DOHH2 (cell line): ENCODE measurements at regions not wholly inside any gene's neighbourhood (a gene's known extent, or its start where the extent isn't known, plus 50 kb on each side); places are given as distances from the start of the nearest gene placed in this dataset.

ENCODE experiments used
- H3F3A ChIP-seq: fragments of 200-600 bp; sonication (generic), shearing (Covaris generic); 2 replicates; pipeline ENCODE4 v1.6.0; 2016; ENCODE audit warnings: antibody characterized with exemption, mild to moderate bottlenecking; ENCODE audit not compliant: control insufficient read depth, insufficient read depth
- H3K27ac ChIP-seq: fragments of 200-600 bp; sonication (generic); 2 replicates; pipeline ENCODE4 v1.5.1; 2014; ENCODE audit warnings: low read depth, mild to moderate bottlenecking, low read length, moderate library complexity
- H3K27me3 ChIP-seq: fragments of 200-600 bp; sonication (generic); 2 replicates; pipeline ENCODE4 v1.6.1; 2014; ENCODE audit warnings: mild to moderate bottlenecking, low read length, mixed read lengths; ENCODE audit not compliant: control insufficient read depth
- H3K36me3 ChIP-seq: fragments of 200-600 bp; sonication (generic); 2 replicates; pipeline ENCODE4 v1.6.1; 2014; ENCODE audit warnings: mild to moderate bottlenecking, low read length, moderate library complexity, mixed read lengths; ENCODE audit not compliant: control insufficient read depth
- H3K4me1 ChIP-seq: fragments of 200-600 bp; sonication (generic); 2 replicates; pipeline ENCODE4 v1.6.1; 2014; ENCODE audit warnings: mild to moderate bottlenecking, low read length, mixed read lengths; ENCODE audit not compliant: control insufficient read depth
- H3K4me2 ChIP-seq: fragments of 200-600 bp; sonication (generic); 2 replicates; pipeline ENCODE4 v1.6.0; 2014; ENCODE audit warnings: mild to moderate bottlenecking, low read length, moderate library complexity
- H3K4me3 ChIP-seq: fragments of 200-600 bp; sonication (generic); 2 replicates; pipeline ENCODE4 v1.5.1; 2014; ENCODE audit warnings: mild to moderate bottlenecking, low read length, mixed read lengths
- H3K79me2 ChIP-seq: fragments of 200-600 bp; sonication (generic); 2 replicates; pipeline ENCODE4 v1.6.1; 2014; ENCODE audit warnings: mild to moderate bottlenecking, low read length, mixed read lengths; ENCODE audit not compliant: control insufficient read depth
- H3K9me2 ChIP-seq: fragments of 200-600 bp; sonication (generic); replicated peaks from 2 replicates; pipeline ENCODE4 v1.6.1; 2014; ENCODE audit warnings: mild to moderate bottlenecking, low read length, mixed read lengths; ENCODE audit not compliant: control insufficient read depth
- H3K9me3 ChIP-seq: fragments of 200-600 bp; sonication (generic); 2 replicates; pipeline ENCODE4 v1.6.1; 2014; ENCODE audit warnings: antibody characterized with exemption, low read length, mixed read lengths; ENCODE audit not compliant: control insufficient read depth, insufficient read depth
- H4K20me1 ChIP-seq: fragments of 200-600 bp; sonication (generic); 2 replicates; pipeline ENCODE4 v1.6.0; 2014; ENCODE audit warnings: low read depth, mild to moderate bottlenecking, antibody characterized with exemption, low read length, moderate library complexity; ENCODE audit not compliant: control insufficient read depth, insufficient read depth
- EZH2phosphoT487 ChIP-seq: fragments of 200-600 bp; sonication (generic); IDR thresholded peaks from 2 replicates; pipeline ENCODE4 v1.6.1; 2017; ENCODE audit warnings: borderline replicate concordance, mild to moderate bottlenecking, antibody characterized with exemption, low read length, moderate library complexity, mixed read lengths
- TF ChIP-seq, protein P1 (sequence below): fragments of 200-600 bp; sonication (generic); IDR thresholded peaks from one replicate; pipeline ENCODE4 v1.5.1; 2014; ENCODE audit warnings: antibody characterized with exemption, mild to moderate bottlenecking, low read depth, low read length; ENCODE audit not compliant: poor library complexity, severe bottlenecking

DNA sequence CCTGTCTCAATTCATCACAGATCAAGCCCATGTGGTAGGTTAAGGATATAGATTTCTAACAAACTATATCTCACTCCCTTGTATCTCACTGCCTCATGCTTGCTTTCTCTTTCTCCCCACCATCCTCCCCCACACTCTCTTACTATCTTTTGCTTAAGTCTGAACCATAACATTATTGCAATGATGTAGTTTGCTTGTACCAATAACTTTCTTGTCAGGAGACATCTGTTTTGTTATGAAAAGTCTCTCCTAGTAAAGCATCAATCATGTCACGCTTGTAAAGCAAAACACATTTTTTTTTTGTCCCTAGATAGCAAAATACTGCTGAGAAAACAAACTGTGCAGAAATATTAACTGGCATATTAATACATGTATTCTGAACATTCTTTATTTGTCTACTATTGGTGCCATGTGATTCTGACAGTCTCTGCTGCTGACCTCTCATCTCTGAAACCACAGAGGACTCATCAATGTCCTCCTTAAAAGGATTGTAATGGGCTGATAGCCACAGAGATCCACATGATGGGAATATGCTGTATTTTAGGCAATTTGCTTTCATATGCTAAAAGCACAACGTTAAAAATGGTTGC, 217.5 kb downstream of the VEGFC start:
- no peaks in the 10 kb centered on the region for H3K79me2 ChIP-seq
- H3K36me3 ChIP-seq = no peaks in the 10 kb centered on the region
- no peaks in the 10 kb centered on the region for H4K20me1 ChIP-seq
- H3K27ac ChIP-seq = no peak overlapping the region
- H3F3A ChIP-seq = no peaks in the 10 kb centered on the region
- no peaks in the 10 kb centered on the region; the same call in 1 of the 2 replicates for H3K9me2 ChIP-seq
- TF ChIP-seq, protein P1, sequence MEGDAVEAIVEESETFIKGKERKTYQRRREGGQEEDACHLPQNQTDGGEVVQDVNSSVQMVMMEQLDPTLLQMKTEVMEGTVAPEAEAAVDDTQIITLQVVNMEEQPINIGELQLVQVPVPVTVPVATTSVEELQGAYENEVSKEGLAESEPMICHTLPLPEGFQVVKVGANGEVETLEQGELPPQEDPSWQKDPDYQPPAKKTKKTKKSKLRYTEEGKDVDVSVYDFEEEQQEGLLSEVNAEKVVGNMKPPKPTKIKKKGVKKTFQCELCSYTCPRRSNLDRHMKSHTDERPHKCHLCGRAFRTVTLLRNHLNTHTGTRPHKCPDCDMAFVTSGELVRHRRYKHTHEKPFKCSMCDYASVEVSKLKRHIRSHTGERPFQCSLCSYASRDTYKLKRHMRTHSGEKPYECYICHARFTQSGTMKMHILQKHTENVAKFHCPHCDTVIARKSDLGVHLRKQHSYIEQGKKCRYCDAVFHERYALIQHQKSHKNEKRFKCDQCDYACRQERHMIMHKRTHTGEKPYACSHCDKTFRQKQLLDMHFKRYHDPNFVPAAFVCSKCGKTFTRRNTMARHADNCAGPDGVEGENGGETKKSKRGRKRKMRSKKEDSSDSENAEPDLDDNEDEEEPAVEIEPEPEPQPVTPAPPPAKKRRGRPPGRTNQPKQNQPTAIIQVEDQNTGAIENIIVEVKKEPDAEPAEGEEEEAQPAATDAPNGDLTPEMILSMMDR = no peak
- TF ChIP-seq EZH2phosphoT487 = no peak
- no peak overlapping the region for H3K4me2 ChIP-seq
- no peaks in the 10 kb centered on the region for H3K9me3 ChIP-seq
- no peaks in the 10 kb centered on the region for H3K4me1 ChIP-seq
- H3K27me3 ChIP-seq = no peaks in the 10 kb centered on the region
- H3K4me3 ChIP-seq = no peak overlapping the region

DNA sequence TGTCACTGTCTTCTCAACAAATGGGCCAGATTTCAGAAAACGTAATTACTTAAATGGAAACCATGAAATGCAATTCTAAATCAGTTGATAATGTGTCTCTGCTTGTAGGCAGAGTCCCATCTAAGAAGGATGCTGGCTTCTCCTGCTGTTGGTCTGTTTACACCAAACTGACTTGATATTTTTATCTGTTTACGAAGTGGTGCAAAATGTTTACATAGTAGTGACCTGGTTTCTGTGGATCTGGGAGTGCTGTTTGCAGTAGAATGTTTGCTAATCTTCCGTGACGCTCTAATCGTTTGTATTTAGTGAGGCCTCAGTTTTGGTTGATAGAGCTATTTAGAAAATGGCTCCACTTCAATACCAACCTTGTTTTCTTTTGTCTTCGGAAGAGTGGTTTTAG, 213.5 kb downstream of the VEGFC start:
- Histone ChIP-seq H3K79me2 (no peaks in the 10 kb centered on the region), H3K9me3 (no peaks in the 10 kb centered on the region), H3K4me2 (no peak overlapping the region), H3K9me2 (no peaks in the 10 kb centered on the region), H3K27ac (no peak overlapping the region), H3K4me1 (no peaks in the 10 kb centered on the region), H4K20me1 (no peaks in the 10 kb centered on the region), H3K36me3 (no peaks in the 10 kb centered on the region), H3F3A (no peaks in the 10 kb centered on the region), H3K4me3 (no peak overlapping the region), H3K27me3 (no peaks in the 10 kb centered on the region)
- TF ChIP-seq, protein P1 = no peak
- no peak for TF ChIP-seq EZH2phosphoT487

DNA sequence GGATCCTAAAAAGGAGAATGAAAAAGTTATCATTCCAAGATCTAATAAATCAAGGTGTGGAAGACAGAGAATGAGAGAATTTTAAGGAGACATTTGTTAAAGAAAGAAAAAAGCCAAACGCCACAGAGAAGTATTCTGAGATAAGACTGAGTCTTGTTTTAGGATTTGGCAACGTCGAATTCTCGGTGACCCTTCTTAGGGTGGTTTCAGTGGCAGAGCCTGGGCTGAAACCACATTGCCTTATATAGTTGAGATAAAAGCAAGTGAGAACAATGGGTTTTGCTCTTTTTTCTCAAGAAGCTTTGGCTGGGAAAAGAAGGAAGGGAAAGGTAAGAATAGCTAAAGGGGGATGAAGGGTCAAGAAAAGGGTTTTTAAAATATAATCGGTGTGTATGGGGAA, 209.4 kb downstream of the VEGFC start:
- Histone ChIP-seq H3K9me2 (no peaks in the 10 kb centered on the region), H3K4me3 (no peak overlapping the region), H4K20me1 (no peaks in the 10 kb centered on the region), H3K4me2 (no peak overlapping the region), H3K36me3 (no peaks in the 10 kb centered on the region), H3K27me3 (no peaks in the 10 kb centered on the region), H3K27ac (no peak overlapping the region), H3F3A (no peaks in the 10 kb centered on the region), H3K9me3 (no peaks in the 10 kb centered on the region), H3K79me2 (no peaks in the 10 kb centered on the region), H3K4me1 (no peaks in the 10 kb centered on the region)
- no peak for TF ChIP-seq EZH2phosphoT487
- TF ChIP-seq, protein P1 = no peak
